Hypothalamus (tissue), 51 donors: ENCODE measurements at regions not wholly inside any gene's neighbourhood (a gene's known extent, or its start where the extent isn't known, plus 50 kb on each side); places are given as distances from the start of the nearest gene placed in this dataset.
"Not testable (repeated sequence)": the region's sequence is repeated elsewhere in the genome, so short reads cannot be mapped to it uniquely, and the experiment has no call there.

Experiments
- DNase-seq, 51 donors: peaks; one replicate each; lab custom pipeline; 2025; lab: John Stamatoyannopoulos, UW

- DNase-seq: no peak
These were observed 136.2 kb upstream of the IRX2 start for GRCh38 chr5:2887481-2888348.

- no peak for DNase-seq
These were observed 135.1 kb upstream of the IRX2 start for GRCh38 chr5:2886531-2886930.

GRCh38 chr5:2883771-2884170 lies 132.3 kb upstream of the IRX2 start:
- no peak for DNase-seq

- DNase-seq: no peak
These were observed 128.2 kb upstream of the IRX2 start for GRCh38 chr5:2879701-2880100.

- DNase-seq: peak in 33 of 51 donors; percentile 3 to 80 (median 37)
These were observed 126.0 kb upstream of the IRX2 start for GRCh38 chr5:2877522-2877921.

GRCh38 chr5:2876183-2876582 lies 124.7 kb upstream of the IRX2 start:
- no peak for DNase-seq

GRCh38 chr5:2874099-2874498 lies 122.6 kb upstream of the IRX2 start:
- DNase-seq: no peak

- DNase-seq: no peak
These were observed 121.2 kb upstream of the IRX2 start for GRCh38 chr5:2872676-2873075.

- DNase-seq: no peak
These were observed 119.8 kb upstream of the IRX2 start for GRCh38 chr5:2871282-2871681.

GRCh38 chr5:2869471-2869870 lies 118.0 kb upstream of the IRX2 start:
- no peak for DNase-seq

- DNase-seq: no peak
These were observed 116.0 kb upstream of the IRX2 start for GRCh38 chr5:2867373-2867933.

- peak in 28 of 51 donors; percentile 7 to 55 (median 28) for DNase-seq
These were observed 115.3 kb upstream of the IRX2 start for GRCh38 chr5:2866662-2867372.

- no peak for DNase-seq
These were observed 114.4 kb upstream of the IRX2 start for GRCh38 chr5:2865856-2866255.

GRCh38 chr5:2864515-2865105 lies 113.1 kb upstream of the IRX2 start:
- DNase-seq: no peak

- no peak for DNase-seq
These were observed 112.4 kb upstream of the IRX2 start for GRCh38 chr5:2863675-2864433.

GRCh38 chr5:2863133-2863532 lies 111.7 kb upstream of the IRX2 start:
- no peak for DNase-seq

GRCh38 chr5:2862176-2862575 lies 110.7 kb upstream of the IRX2 start:
- DNase-seq: not testable (repeated sequence)

- no peak for DNase-seq
These were observed 110.1 kb upstream of the IRX2 start for GRCh38 chr5:2861605-2862004.

GRCh38 chr5:2860101-2860500 lies 108.6 kb upstream of the IRX2 start:
- no peak for DNase-seq

GRCh38 chr5:2857837-2858236 lies 106.4 kb upstream of the IRX2 start:
- no peak for DNase-seq

GRCh38 chr5:2856206-2856605 lies 104.7 kb upstream of the IRX2 start:
- DNase-seq: no peak
